ENCODE measurements at regions not wholly inside any gene's neighbourhood (a gene's known extent, or its start where the extent isn't known, plus 50 kb on each side); places are given as distances from the start of the nearest gene placed in this dataset.

DNA sequence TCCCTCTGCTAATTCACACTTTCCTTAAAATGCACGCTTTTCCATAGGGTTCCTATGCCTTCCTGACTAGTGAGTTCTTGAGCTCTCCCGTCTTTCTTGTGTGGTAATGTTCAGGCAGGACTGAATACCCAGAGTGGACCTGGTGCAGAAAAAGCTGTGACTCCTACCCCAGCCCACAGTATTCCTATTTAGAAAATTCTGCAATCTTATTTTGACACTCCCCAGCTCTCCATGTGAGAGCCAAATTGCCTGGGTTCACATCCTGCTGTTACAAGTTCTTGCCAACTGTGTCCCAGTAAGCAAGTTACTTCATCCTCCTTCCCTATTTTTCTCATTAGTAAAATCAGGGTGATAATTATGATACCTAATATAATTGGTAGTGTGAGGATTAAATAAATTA lies 290.8 kb upstream of the SLCO3A1 start:
- no peak for TF ChIP-seq POLR2A (IDR thresholded peaks at IDR 0.05)
- TF ChIP-seq, protein P1, sequence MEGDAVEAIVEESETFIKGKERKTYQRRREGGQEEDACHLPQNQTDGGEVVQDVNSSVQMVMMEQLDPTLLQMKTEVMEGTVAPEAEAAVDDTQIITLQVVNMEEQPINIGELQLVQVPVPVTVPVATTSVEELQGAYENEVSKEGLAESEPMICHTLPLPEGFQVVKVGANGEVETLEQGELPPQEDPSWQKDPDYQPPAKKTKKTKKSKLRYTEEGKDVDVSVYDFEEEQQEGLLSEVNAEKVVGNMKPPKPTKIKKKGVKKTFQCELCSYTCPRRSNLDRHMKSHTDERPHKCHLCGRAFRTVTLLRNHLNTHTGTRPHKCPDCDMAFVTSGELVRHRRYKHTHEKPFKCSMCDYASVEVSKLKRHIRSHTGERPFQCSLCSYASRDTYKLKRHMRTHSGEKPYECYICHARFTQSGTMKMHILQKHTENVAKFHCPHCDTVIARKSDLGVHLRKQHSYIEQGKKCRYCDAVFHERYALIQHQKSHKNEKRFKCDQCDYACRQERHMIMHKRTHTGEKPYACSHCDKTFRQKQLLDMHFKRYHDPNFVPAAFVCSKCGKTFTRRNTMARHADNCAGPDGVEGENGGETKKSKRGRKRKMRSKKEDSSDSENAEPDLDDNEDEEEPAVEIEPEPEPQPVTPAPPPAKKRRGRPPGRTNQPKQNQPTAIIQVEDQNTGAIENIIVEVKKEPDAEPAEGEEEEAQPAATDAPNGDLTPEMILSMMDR (IDR thresholded peaks at IDR 0.05), result no peak

Data from body of pancreas (tissue), 4 donors.